Right lobe of liver (tissue), 4 donors: ENCODE measurements at regions not wholly inside any gene's neighbourhood (a gene's known extent, or its start where the extent isn't known, plus 50 kb on each side); places are given as distances from the start of the nearest gene placed in this dataset.

ENCODE experiments used
- POLR2A ChIP-seq: fragments of 450-650 bp; IDR thresholded peaks from one replicate; pipeline ENCODE4 v1.6.1; 2017; ENCODE audit warnings: antibody characterized with exemption, mild to moderate bottlenecking
- TF ChIP-seq, protein P1 (sequence below), 4 donors: fragments of 200-600 bp in 3 of 4; fragments of 450-650 bp in 1 of 4; IDR thresholded peaks; one replicate each; pipeline versions ENCODE4 v1.5.1 to v1.8.0; 2016 to 2022; ENCODE audit warnings: antibody characterized with exemption in 4 of 4, mild to moderate bottlenecking in 2 of 4
- donor health status: DM: no; HTN: no; CAD: no.
- donor health status: DM: no; HTN: no; CAD: no.
- donor health status: DM: no; HTN: yes; CAD: no.

DNA sequence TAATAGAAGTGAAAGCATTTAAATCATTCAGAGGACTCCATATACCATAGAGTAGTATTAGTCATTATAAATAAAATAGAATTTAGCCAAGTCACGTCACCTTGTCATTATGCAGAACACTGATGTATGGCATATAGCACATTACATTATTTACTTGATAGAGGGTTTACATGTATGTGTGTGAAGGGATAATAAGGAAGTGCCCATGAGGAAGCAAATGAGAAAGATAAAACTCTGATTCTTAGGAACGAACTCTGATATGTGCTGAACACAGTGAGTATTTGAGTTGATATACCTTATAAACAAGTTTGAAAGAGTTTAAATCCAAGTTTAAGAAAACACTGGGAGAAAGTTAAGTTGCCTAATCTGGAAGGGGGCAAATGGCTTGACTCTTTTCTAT lies 160.5 kb upstream of the NDST3 start:
- TF ChIP-seq, protein P1, sequence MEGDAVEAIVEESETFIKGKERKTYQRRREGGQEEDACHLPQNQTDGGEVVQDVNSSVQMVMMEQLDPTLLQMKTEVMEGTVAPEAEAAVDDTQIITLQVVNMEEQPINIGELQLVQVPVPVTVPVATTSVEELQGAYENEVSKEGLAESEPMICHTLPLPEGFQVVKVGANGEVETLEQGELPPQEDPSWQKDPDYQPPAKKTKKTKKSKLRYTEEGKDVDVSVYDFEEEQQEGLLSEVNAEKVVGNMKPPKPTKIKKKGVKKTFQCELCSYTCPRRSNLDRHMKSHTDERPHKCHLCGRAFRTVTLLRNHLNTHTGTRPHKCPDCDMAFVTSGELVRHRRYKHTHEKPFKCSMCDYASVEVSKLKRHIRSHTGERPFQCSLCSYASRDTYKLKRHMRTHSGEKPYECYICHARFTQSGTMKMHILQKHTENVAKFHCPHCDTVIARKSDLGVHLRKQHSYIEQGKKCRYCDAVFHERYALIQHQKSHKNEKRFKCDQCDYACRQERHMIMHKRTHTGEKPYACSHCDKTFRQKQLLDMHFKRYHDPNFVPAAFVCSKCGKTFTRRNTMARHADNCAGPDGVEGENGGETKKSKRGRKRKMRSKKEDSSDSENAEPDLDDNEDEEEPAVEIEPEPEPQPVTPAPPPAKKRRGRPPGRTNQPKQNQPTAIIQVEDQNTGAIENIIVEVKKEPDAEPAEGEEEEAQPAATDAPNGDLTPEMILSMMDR (IDR thresholded peaks at IDR 0.05): no peak
- no peak for TF ChIP-seq POLR2A
